ENCODE measurements at regions not wholly inside any gene's neighbourhood (a gene's known extent, or its start where the extent isn't known, plus 50 kb on each side); places are given as distances from the start of the nearest gene placed in this dataset.

- no peaks in the 10 kb centered on the region for H3K27me3 ChIP-seq (ENCODE audit: control insufficient read depth, insufficient read depth, low read length)
- no peaks in the 10 kb centered on the region for H3K4me1 ChIP-seq (ENCODE audit: control insufficient read depth, insufficient read depth, low read length)
- H3K36me3 ChIP-seq (ENCODE audit: control insufficient read depth, insufficient read depth, low read length), result no peaks in the 10 kb centered on the region
- H3K9ac ChIP-seq (ENCODE audit: low read depth, low read length), result no peak overlapping the region
- no peaks in the 10 kb centered on the region for H3K9me3 ChIP-seq (ENCODE audit: control insufficient read depth, insufficient read depth, low read length)
- no peak overlapping the region for H3K4me3 ChIP-seq (ENCODE audit: low read depth, low read length)
Observed at GRCh38 chr9:120040896-120041295, 539.1 kb downstream of the CDK5RAP2 start.

DNA sequence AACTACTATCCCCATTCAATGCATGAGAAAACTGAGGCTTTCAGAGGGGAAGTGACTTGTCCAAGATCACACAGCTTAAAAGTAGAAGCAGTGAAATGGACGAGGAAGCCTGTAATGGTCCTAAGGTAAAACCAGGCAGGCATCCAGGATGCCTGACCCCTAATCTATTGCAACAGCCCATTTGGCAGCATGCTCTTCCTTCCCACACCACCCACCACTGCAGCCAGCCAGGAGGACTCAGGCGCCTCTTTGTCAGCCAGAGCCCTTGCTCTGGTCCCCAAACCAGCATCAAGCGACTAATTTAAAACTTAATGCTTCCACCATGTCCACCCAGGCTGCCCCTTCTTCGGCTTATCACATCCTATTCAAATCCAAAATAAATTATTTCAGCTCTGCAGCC lies 541.6 kb downstream of the CDK5RAP2 start:
- Histone ChIP-seq H3K27me3 (ENCODE audit: control insufficient read depth, insufficient read depth, low read length) (no peaks in the 10 kb centered on the region), H3K36me3 (ENCODE audit: control insufficient read depth, insufficient read depth, low read length) (no peaks in the 10 kb centered on the region), H3K9me3 (ENCODE audit: control insufficient read depth, insufficient read depth, low read length) (no peaks in the 10 kb centered on the region), H3K9ac (ENCODE audit: low read depth, low read length) (no peak overlapping the region), H3K4me3 (ENCODE audit: low read depth, low read length) (no peak overlapping the region), H3K4me1 (ENCODE audit: control insufficient read depth, insufficient read depth, low read length) (no peaks in the 10 kb centered on the region)

GRCh38 chr9:120032639-120033038 lies 547.3 kb downstream of the CDK5RAP2 start:
- no peak overlapping the region for H3K4me3 ChIP-seq (ENCODE audit: low read depth, low read length)
- no peaks in the 10 kb centered on the region for H3K4me1 ChIP-seq (ENCODE audit: control insufficient read depth, insufficient read depth, low read length)
- H3K36me3 ChIP-seq (ENCODE audit: control insufficient read depth, insufficient read depth, low read length), result no peaks in the 10 kb centered on the region
- H3K9ac ChIP-seq (ENCODE audit: low read depth, low read length), result no peak overlapping the region
- no peaks in the 10 kb centered on the region for H3K9me3 ChIP-seq (ENCODE audit: control insufficient read depth, insufficient read depth, low read length)
- no peaks in the 10 kb centered on the region for H3K27me3 ChIP-seq (ENCODE audit: control insufficient read depth, insufficient read depth, low read length)

GRCh38 chr9:120030847-120031246 lies 549.1 kb downstream of the CDK5RAP2 start:
- Histone ChIP-seq H3K36me3 (ENCODE audit: control insufficient read depth, insufficient read depth, low read length) (no peaks in the 10 kb centered on the region), H3K9me3 (ENCODE audit: control insufficient read depth, insufficient read depth, low read length) (no peaks in the 10 kb centered on the region), H3K4me1 (ENCODE audit: control insufficient read depth, insufficient read depth, low read length) (peaks cover 3% of the 10 kb centered on the region), H3K9ac (ENCODE audit: low read depth, low read length) (no peak overlapping the region), H3K27me3 (ENCODE audit: control insufficient read depth, insufficient read depth, low read length) (no peaks in the 10 kb centered on the region), H3K4me3 (ENCODE audit: low read depth, low read length) (no peak overlapping the region)

- H3K27me3 ChIP-seq (ENCODE audit: control insufficient read depth, insufficient read depth, low read length), result no peaks in the 10 kb centered on the region
- no peak overlapping the region for H3K4me3 ChIP-seq (ENCODE audit: low read depth, low read length)
- H3K4me1 ChIP-seq (ENCODE audit: control insufficient read depth, insufficient read depth, low read length), result no peaks in the 10 kb centered on the region
- no peak overlapping the region for H3K9ac ChIP-seq (ENCODE audit: low read depth, low read length)
- H3K36me3 ChIP-seq (ENCODE audit: control insufficient read depth, insufficient read depth, low read length), result no peaks in the 10 kb centered on the region
- no peaks in the 10 kb centered on the region for H3K9me3 ChIP-seq (ENCODE audit: control insufficient read depth, insufficient read depth, low read length)
Observed at GRCh38 chr9:120018550-120018949, 561.4 kb downstream of the CDK5RAP2 start.

DNA sequence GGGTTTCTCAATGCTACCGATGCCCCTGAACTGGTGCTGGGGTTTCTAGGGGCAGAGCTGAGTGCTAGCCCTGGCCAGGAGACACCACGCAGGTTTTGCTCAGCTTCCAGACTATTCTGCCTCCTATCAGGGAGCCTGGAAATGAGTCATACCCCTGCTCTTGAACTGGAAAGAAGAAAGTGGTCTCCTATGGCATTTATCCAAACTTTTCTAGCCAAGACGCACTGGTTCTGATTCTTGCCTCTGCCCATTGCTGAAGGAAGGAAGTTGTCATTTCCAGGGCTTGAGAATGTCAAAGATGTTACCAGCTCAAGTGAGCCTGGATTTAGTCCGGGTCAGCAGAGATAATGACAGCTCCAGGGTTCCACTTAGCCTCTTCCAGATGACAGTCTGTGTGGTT lies 561.9 kb downstream of the CDK5RAP2 start:
- Histone ChIP-seq H3K36me3 (ENCODE audit: control insufficient read depth, insufficient read depth, low read length) (no peaks in the 10 kb centered on the region), H3K4me3 (ENCODE audit: low read depth, low read length) (no peak overlapping the region), H3K27me3 (ENCODE audit: control insufficient read depth, insufficient read depth, low read length) (no peaks in the 10 kb centered on the region), H3K9ac (ENCODE audit: low read depth, low read length) (no peak overlapping the region), H3K4me1 (ENCODE audit: control insufficient read depth, insufficient read depth, low read length) (no peaks in the 10 kb centered on the region), H3K9me3 (ENCODE audit: control insufficient read depth, insufficient read depth, low read length) (no peaks in the 10 kb centered on the region)

- no peaks in the 10 kb centered on the region for H3K4me1 ChIP-seq (ENCODE audit: control insufficient read depth, insufficient read depth, low read length)
- H3K36me3 ChIP-seq (ENCODE audit: control insufficient read depth, insufficient read depth, low read length), result no peaks in the 10 kb centered on the region
- no peaks in the 10 kb centered on the region for H3K27me3 ChIP-seq (ENCODE audit: control insufficient read depth, insufficient read depth, low read length)
- no peaks in the 10 kb centered on the region for H3K9me3 ChIP-seq (ENCODE audit: control insufficient read depth, insufficient read depth, low read length)
- H3K4me3 ChIP-seq (ENCODE audit: low read depth, low read length), result no peak overlapping the region
- H3K9ac ChIP-seq (ENCODE audit: low read depth, low read length), result no peak overlapping the region
Observed at GRCh38 chr9:120016231-120016630, 563.7 kb downstream of the CDK5RAP2 start.

DNA sequence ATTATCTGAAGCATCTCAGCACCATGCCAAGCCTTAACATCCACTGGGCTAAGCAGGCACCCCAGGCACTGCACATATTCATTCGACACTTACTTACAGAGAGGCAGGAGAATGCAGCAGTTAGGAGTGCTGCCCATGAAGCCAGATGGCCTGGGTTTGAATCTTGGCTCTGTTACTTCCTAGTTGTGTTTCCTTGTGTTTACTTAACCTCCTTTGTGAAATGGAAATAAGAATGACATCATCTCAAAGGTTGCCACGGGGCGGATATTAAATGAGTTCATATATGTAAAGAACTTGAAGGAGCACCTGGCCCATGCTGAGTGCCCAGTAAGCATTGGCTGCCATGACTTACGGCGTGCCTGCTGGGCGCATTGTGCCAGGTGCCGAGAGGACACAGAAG lies 565.2 kb downstream of the CDK5RAP2 start:
- no peaks in the 10 kb centered on the region for H3K4me1 ChIP-seq (ENCODE audit: control insufficient read depth, insufficient read depth, low read length)
- H3K36me3 ChIP-seq (ENCODE audit: control insufficient read depth, insufficient read depth, low read length), result no peaks in the 10 kb centered on the region
- no peak overlapping the region for H3K9ac ChIP-seq (ENCODE audit: low read depth, low read length)
- H3K27me3 ChIP-seq (ENCODE audit: control insufficient read depth, insufficient read depth, low read length), result no peaks in the 10 kb centered on the region
- H3K9me3 ChIP-seq (ENCODE audit: control insufficient read depth, insufficient read depth, low read length), result no peaks in the 10 kb centered on the region
- H3K4me3 ChIP-seq (ENCODE audit: low read depth, low read length), result no peak overlapping the region

DNA sequence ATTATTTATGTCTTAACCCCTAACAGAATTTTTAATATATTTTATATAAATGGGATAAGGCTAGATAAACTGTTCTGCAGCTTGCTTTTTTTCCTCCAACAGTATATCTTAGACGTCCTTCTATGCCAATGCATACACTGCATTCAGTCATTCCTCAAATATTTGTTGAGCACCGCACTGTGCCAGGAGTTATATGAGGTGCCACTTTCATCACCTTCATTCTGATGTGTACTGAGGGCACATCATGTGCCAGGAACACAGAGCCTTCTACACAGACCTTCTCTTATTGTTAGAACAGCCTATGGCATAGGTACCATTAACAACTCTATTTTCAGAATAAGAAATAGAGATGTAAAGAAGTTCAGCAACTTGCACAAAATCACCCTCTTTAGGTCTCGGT lies 570.1 kb downstream of the CDK5RAP2 start:
- Histone ChIP-seq H3K9me3 (ENCODE audit: control insufficient read depth, insufficient read depth, low read length) (no peaks in the 10 kb centered on the region), H3K9ac (ENCODE audit: low read depth, low read length) (no peak overlapping the region), H3K36me3 (ENCODE audit: control insufficient read depth, insufficient read depth, low read length) (no peaks in the 10 kb centered on the region), H3K4me3 (ENCODE audit: low read depth, low read length) (no peak overlapping the region), H3K27me3 (ENCODE audit: control insufficient read depth, insufficient read depth, low read length) (no peaks in the 10 kb centered on the region), H3K4me1 (ENCODE audit: control insufficient read depth, insufficient read depth, low read length) (no peaks in the 10 kb centered on the region)

DNA sequence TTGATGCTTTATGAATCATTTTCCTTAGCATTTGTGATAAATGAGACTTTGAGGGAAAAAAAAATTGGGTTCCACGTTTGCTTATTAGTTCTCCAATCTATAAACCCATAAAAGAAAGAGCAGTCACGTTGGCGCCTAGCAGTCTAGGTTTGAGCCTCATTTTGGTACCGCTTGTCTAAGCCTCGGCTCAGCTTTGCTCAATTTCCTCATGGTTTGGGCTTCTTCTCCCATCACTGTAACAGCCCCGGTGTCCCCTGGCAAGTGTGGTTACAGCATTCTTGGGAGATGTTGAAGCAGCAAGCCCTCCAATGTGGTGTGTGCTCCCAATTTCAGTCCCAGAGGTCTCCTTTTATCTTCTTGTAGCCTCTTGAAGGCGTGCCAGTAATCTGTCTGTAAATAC lies 578.4 kb downstream of the CDK5RAP2 start:
- no peak overlapping the region for H3K9ac ChIP-seq (ENCODE audit: low read depth, low read length)
- H3K9me3 ChIP-seq (ENCODE audit: control insufficient read depth, insufficient read depth, low read length), result no peaks in the 10 kb centered on the region
- H3K4me1 ChIP-seq (ENCODE audit: control insufficient read depth, insufficient read depth, low read length), result no peaks in the 10 kb centered on the region
- no peaks in the 10 kb centered on the region for H3K36me3 ChIP-seq (ENCODE audit: control insufficient read depth, insufficient read depth, low read length)
- no peak overlapping the region for H3K4me3 ChIP-seq (ENCODE audit: low read depth, low read length)
- H3K27me3 ChIP-seq (ENCODE audit: control insufficient read depth, insufficient read depth, low read length), result no peaks in the 10 kb centered on the region

DNA sequence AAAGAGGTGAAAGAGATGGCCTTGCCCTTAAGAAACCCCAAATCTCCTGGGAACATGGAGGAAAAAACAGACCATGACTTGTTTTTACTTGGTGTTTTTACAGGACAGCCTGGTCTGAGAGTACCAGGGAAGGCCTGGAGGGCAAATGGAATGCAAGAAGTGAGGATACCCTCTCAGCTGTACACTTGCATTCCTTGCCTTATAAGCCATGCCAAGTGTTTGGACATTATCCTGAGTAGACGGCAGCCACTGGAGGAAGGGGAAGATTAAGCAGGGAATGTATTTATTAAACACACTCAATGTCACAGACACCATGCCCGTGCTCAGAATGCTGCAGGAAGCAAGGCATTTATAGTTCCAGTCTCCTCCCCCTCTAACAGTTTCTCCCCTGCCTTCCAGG lies 581.4 kb downstream of the CDK5RAP2 start:
- Histone ChIP-seq H3K4me3 (ENCODE audit: low read depth, low read length) (no peak overlapping the region), H3K4me1 (ENCODE audit: control insufficient read depth, insufficient read depth, low read length) (no peaks in the 10 kb centered on the region), H3K9ac (ENCODE audit: low read depth, low read length) (no peak overlapping the region), H3K9me3 (ENCODE audit: control insufficient read depth, insufficient read depth, low read length) (no peaks in the 10 kb centered on the region), H3K36me3 (ENCODE audit: control insufficient read depth, insufficient read depth, low read length) (no peaks in the 10 kb centered on the region), H3K27me3 (ENCODE audit: control insufficient read depth, insufficient read depth, low read length) (no peaks in the 10 kb centered on the region)

- Histone ChIP-seq H3K27me3 (ENCODE audit: control insufficient read depth, insufficient read depth, low read length) (no peaks in the 10 kb centered on the region), H3K9ac (ENCODE audit: low read depth, low read length) (no peak overlapping the region), H3K9me3 (ENCODE audit: control insufficient read depth, insufficient read depth, low read length) (no peaks in the 10 kb centered on the region), H3K4me1 (ENCODE audit: control insufficient read depth, insufficient read depth, low read length) (no peaks in the 10 kb centered on the region), H3K36me3 (ENCODE audit: control insufficient read depth, insufficient read depth, low read length) (no peaks in the 10 kb centered on the region), H3K4me3 (ENCODE audit: low read depth, low read length) (no peak overlapping the region)
Observed at GRCh38 chr9:119991797-119992196, 588.2 kb downstream of the CDK5RAP2 start.

- no peaks in the 10 kb centered on the region for H3K27me3 ChIP-seq (ENCODE audit: control insufficient read depth, insufficient read depth, low read length)
- no peak overlapping the region for H3K4me3 ChIP-seq (ENCODE audit: low read depth, low read length)
- no peak overlapping the region for H3K9ac ChIP-seq (ENCODE audit: low read depth, low read length)
- no peaks in the 10 kb centered on the region for H3K9me3 ChIP-seq (ENCODE audit: control insufficient read depth, insufficient read depth, low read length)
- H3K4me1 ChIP-seq (ENCODE audit: control insufficient read depth, insufficient read depth, low read length), result no peaks in the 10 kb centered on the region
- no peaks in the 10 kb centered on the region for H3K36me3 ChIP-seq (ENCODE audit: control insufficient read depth, insufficient read depth, low read length)
Observed at GRCh38 chr9:119986713-119987112, 593.3 kb downstream of the CDK5RAP2 start.
